ENCODE measurements at regions not wholly inside any gene's neighbourhood (a gene's known extent, or its start where the extent isn't known, plus 50 kb on each side); places are given as distances from the start of the nearest gene placed in this dataset.
A peak's percentile ranks its signal among the peaks of the same experiment; 100 is the strongest.
"Not testable (repeated sequence)": the region's sequence is repeated elsewhere in the genome, so short reads cannot be mapped to it uniquely, and the experiment has no call there.

DNA sequence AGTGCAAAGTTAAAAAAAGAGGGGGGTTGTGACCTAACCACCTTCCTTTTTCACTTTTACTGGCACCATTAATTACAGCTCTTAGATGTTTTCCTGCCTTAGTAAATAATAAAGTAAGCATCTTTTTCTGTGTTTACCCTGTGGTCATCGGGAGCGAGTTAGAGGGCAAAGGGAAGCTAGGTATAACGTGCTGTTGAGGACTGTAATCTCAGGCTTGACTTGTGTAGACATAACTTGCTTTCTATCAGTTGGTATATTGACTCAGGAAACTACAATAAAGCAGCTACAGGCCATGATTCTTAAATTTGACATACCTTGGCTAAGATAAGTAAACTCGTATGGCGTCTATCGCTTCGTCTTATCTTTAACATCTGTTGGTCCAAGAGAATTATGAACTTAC is 509.8 kb upstream of the CHD1 start:
- no peaks in the 10 kb centered on the region for H3K4me1 ChIP-seq (ENCODE audit: control insufficient read depth, insufficient read depth, low read length)
- no peaks in the 10 kb centered on the region for H3K27me3 ChIP-seq (ENCODE audit: control insufficient read depth, insufficient read depth)
- H3K9me3 ChIP-seq (ENCODE audit: control insufficient read depth, low read length), result no peaks in the 10 kb centered on the region
- no peak for ATAC-seq
- DNase-seq, result no peak
- intact Hi-C loops (cut with DNase I), result no loop called here
- no peak overlapping the region for H3K4me3 ChIP-seq (ENCODE audit: low read length)
- 87% methylated on average over 7 of the region's 7 CpGs for WGBS
- H3K27ac ChIP-seq (ENCODE audit: low read length), result no peak overlapping the region

DNA sequence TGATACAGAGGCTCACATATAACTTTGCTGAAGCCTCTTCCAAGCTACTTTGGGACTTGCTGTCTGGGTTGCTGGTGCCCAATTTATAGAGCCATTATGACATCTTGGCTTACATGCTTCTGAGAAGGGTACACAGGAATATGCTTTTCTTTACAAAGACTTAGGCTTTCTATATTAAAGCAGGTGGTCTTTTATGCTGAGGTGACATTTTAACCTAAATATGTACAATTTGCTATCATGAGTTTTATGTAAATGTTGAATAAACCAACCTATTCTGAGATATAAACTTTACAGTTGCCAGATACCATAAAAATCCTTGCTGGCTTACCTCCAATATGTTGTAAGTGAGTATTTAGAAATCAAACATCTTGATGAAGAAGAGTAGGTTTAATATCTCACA is 509.2 kb upstream of the CHD1 start:
- Histone ChIP-seq H3K27ac (ENCODE audit: low read length) (no peak overlapping the region), H3K27me3 (ENCODE audit: control insufficient read depth, insufficient read depth) (no peaks in the 10 kb centered on the region), H3K4me3 (ENCODE audit: low read length) (no peak overlapping the region), H3K4me1 (ENCODE audit: control insufficient read depth, insufficient read depth, low read length) (no peaks in the 10 kb centered on the region), H3K9me3 (ENCODE audit: control insufficient read depth, low read length) (no peaks in the 10 kb centered on the region)
- intact Hi-C loops (cut with DNase I), result no loop called here
- DNase-seq (no peak), ATAC-seq (no peak)

DNA sequence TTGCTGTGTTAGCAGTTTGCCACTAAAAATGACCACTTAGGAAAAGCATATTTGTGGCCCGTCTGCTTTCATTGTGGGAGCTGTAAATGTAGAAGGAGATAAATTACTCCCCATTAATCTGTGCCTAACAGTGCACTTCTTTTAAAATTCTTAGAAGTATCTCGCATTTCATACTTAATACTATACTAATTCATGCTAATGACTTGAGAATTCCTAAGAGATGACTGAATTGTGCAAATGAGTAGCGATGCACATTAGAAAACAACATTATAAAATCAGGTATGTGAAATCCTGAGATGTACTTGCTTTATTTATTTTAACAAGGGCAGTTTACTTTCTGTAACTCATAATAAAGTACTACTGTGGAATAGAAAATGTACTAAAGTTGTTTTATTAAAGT is 494.6 kb upstream of the CHD1 start:
- H3K27me3 ChIP-seq (ENCODE audit: control insufficient read depth, insufficient read depth); H3K9me3 ChIP-seq (ENCODE audit: control insufficient read depth, low read length); H3K4me1 ChIP-seq (ENCODE audit: control insufficient read depth, insufficient read depth, low read length); ATAC-seq; H3K27ac ChIP-seq (ENCODE audit: low read length); intact Hi-C loops (cut with DNase I); H3K4me3 ChIP-seq (ENCODE audit: low read length); DNase-seq: not testable (repeated sequence)
- no CpG with 5 or more reads among the region's 3 CpGs for WGBS

DNA sequence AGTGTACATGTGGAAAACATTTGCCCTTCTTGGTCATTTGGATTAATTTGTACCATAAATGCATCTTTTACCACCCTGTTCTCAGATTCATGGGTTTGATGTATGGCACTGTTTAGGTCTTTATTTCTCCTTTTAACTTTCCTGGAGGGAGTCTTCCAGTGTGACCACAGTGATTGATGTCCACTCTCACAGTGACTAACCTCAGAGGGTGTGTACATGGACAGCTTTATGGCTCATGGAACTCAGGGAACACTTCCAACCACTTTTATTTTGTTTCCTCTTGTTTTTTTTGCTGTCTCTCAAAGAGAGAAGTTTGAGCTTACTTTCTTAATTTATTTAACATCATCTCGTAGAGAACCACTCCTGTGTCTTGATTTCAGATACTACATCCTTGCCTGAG is 489.8 kb upstream of the CHD1 start:
- H3K27me3 ChIP-seq (ENCODE audit: control insufficient read depth, insufficient read depth); H3K27ac ChIP-seq (ENCODE audit: low read length); ATAC-seq; H3K4me1 ChIP-seq (ENCODE audit: control insufficient read depth, insufficient read depth, low read length); H3K9me3 ChIP-seq (ENCODE audit: control insufficient read depth, low read length); intact Hi-C loops (cut with DNase I); H3K4me3 ChIP-seq (ENCODE audit: low read length); DNase-seq: not testable (repeated sequence)
- WGBS, result 65% methylated on average over 1 of the region's 1 CpG

DNA sequence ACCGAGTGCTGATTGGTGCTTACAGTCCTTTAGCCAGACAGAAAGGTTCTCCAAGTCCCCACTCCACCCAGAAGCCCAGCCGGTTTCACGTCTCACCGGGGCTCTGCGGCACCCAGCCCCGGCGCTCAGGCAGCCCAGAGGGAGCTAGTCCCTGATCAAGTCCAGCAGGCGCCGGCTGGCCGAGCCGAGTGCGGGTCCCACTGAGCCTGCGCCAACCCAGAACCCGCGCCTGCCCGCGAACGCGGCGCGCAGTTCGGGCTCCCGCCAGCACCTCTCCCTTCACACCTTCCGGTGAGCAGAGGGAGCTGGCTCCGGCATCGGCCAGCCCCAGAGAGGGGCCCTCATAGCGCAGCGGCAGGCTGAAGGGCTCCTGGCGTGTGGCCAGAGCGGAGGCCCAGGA is 481.6 kb upstream of the CHD1 start:
- peak; percentile 16 to 33 for ATAC-seq
- H3K4me3 ChIP-seq (ENCODE audit: low read length); intact Hi-C loops (cut with DNase I); H3K9me3 ChIP-seq (ENCODE audit: control insufficient read depth, low read length); H3K4me1 ChIP-seq (ENCODE audit: control insufficient read depth, insufficient read depth, low read length); H3K27me3 ChIP-seq (ENCODE audit: control insufficient read depth, insufficient read depth); H3K27ac ChIP-seq (ENCODE audit: low read length): not testable (repeated sequence)
- DNase-seq, result peak in 2 of 3 donors; percentile 22 to 32
- WGBS, result 94% methylated on average over 22 of the region's 30 CpGs

DNA sequence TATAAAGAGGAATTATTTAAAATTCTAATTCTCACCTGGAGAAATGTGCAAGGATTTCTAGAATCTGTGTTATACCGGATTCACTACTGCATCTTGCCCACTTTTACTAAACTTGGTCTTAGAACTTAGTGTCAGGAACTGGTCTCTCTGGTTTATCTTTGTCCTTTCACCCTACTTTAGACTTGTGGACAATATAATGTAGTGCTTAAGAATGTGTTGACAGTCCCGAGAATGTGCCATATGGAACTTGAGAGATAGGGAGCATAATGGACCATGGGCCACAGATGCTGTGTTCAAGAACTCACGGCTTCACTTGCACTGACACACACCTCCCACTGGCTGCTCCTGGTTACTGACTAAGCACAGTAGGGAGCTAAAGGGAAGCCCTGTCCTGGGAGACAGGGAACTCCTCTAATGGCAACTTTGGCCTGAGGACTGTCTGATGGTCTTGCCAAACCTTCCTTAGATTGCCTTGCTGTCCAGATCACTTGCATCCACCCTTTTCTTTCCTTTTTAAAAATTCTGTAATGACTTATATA is 476.0 kb upstream of the CHD1 start:
- WGBS, result 40% methylated on average over 3 of the region's 3 CpGs
- H3K27ac ChIP-seq (ENCODE audit: low read length); DNase-seq; H3K4me3 ChIP-seq (ENCODE audit: low read length); H3K4me1 ChIP-seq (ENCODE audit: control insufficient read depth, insufficient read depth, low read length); intact Hi-C loops (cut with DNase I); H3K9me3 ChIP-seq (ENCODE audit: control insufficient read depth, low read length); H3K27me3 ChIP-seq (ENCODE audit: control insufficient read depth, insufficient read depth); ATAC-seq: not testable (repeated sequence)

DNA sequence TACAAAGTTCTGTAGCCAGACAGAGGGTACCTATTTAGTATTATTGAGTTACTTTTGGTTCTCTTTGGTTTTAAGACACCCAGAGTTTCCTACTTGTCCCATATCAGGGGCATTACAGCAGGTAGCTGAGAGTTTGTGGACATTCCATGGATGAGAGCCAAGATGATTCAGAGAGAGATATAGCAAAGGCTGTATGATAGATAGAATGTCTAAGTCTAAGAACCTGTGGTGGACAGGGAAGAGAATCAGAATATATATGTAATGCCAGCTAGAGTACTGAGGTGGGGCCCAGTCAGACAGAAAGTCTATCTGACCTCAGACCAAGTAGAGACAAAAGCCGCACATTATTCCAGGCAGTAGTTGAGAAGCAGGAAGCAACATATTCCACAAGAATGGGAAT is 471.8 kb upstream of the CHD1 start:
- ATAC-seq; H3K27ac ChIP-seq (ENCODE audit: low read length); H3K9me3 ChIP-seq (ENCODE audit: control insufficient read depth, low read length); H3K4me3 ChIP-seq (ENCODE audit: low read length); intact Hi-C loops (cut with DNase I); H3K27me3 ChIP-seq (ENCODE audit: control insufficient read depth, insufficient read depth); DNase-seq; H3K4me1 ChIP-seq (ENCODE audit: control insufficient read depth, insufficient read depth, low read length): not testable (repeated sequence)
- WGBS, result 85% methylated on average over 1 of the region's 1 CpG

DNA sequence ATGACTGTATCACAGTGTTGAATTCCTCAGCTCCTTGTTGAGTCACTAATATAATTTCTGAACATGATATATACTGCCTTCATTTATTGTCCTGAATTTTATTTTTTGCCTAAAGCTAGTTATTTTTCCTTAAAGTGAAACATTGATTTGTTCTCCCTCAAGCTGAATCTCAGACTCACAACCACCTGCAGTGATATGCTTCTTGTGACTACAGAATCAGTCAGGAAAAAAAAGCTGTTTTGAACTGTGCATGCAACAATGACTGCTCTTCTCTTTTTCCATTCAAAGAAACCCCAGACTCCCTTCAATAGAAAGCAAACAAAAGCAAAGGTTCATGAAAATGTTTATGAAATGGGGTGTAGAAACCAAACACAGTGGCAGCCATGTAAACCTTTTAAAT is 470.2 kb upstream of the CHD1 start:
- Histone ChIP-seq H3K4me1 (ENCODE audit: control insufficient read depth, insufficient read depth, low read length) (no peaks in the 10 kb centered on the region), H3K27me3 (ENCODE audit: control insufficient read depth, insufficient read depth) (no peaks in the 10 kb centered on the region), H3K9me3 (ENCODE audit: control insufficient read depth, low read length) (no peaks in the 10 kb centered on the region), H3K4me3 (ENCODE audit: low read length) (no peak overlapping the region), H3K27ac (ENCODE audit: low read length) (no peak overlapping the region)
- ATAC-seq (no peak), DNase-seq (no peak)
- intact Hi-C loops (cut with DNase I), result no loop called here

DNA sequence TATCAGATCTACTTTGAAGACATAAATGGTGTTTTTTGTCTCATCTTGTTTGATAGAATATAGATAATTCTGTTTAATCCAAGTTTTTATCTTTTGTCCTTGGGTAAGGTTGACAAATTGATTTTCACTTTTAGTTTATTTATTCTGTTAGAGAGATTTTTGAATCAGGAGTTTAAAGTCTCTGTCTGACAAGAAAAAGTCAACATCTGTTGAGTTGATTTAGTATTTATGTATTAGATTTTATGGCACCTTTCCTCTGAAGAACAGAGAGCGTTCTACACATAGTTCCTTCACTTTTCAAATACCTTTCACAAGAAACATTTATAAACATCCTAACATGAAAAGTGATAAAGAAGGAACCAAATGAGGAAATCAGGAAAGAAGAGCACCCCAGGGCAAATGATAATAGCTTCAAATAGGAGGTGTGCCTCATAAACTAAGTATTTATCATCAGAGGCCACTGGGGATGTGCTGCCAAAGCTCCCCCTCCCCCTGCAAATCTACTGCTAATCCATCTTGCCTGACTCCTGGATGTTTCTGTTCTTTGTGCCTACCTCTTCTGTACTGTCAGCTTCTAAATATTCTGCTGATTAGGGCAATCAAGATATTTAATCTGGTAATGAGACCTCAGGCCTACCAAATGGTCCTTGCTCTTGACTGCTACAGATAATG is 457.7 kb upstream of the CHD1 start:
- no peak for DNase-seq
- Histone ChIP-seq H3K9me3 (ENCODE audit: control insufficient read depth, low read length) (peaks cover 2% of the 10 kb centered on the region), H3K27ac (ENCODE audit: low read length) (no peak overlapping the region), H3K4me1 (ENCODE audit: control insufficient read depth, insufficient read depth, low read length) (no peaks in the 10 kb centered on the region), H3K27me3 (ENCODE audit: control insufficient read depth, insufficient read depth) (no peaks in the 10 kb centered on the region), H3K4me3 (ENCODE audit: low read length) (no peak overlapping the region)
- intact Hi-C loops (cut with DNase I), result no loop called here
- WGBS, result 76% methylated on average over 1 of the region's 1 CpG
- no peak for ATAC-seq

DNA sequence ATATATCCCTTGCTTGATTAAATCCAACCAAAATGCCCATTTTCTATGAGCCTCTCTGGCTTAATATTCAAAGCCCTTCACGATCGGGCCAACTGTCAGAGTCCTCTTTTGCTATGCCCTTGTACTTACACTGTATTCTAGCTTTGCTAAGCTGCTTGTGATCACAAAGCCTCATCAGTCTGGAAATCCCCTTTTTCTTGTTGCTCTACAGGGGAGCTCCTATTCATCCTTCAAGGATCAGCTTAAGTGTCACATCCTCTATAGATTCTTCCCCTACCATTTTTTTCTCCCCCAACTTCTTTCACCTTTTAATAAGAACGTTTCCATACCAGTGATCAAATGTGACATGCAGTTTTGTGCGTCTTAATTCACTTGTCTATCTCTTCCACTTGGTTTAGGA is 450.4 kb upstream of the CHD1 start:
- intact Hi-C loops (cut with DNase I), result no loop called here
- WGBS, result 67% methylated on average over 4 of the region's 4 CpGs
- Histone ChIP-seq H3K4me1 (ENCODE audit: control insufficient read depth, insufficient read depth, low read length) (no peaks in the 10 kb centered on the region), H3K4me3 (ENCODE audit: low read length) (no peak overlapping the region), H3K27me3 (ENCODE audit: control insufficient read depth, insufficient read depth) (no peaks in the 10 kb centered on the region), H3K27ac (ENCODE audit: low read length) (no peak overlapping the region), H3K9me3 (ENCODE audit: control insufficient read depth, low read length) (peaks cover 2% of the 10 kb centered on the region)
- ATAC-seq (no peak), DNase-seq (no peak)

DNA sequence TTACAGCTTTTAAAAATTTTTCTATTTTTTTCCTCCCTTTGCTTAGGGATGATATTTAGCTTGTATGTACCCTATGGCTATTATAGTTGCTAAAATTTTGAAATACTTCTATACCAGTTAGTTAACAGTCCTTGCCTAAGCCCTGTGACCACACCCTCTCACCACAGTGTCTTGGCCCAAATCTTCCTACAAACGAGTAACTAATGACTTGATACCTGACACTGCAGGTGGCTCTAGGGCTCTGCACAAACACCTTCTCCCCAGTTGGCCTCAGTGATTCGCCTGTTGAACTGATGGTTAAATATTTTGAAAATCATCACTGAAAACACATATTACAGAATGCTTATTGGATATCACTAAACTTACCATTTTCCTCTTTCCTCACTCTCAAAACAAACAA is 449.6 kb upstream of the CHD1 start:
- 41% methylated on average over 2 of the region's 2 CpGs for WGBS

More for the DNA sequence above, 449.6 kb upstream of the CHD1 start:
- DNase-seq (no peak), ATAC-seq (no peak)
- H3K4me1 ChIP-seq (ENCODE audit: control insufficient read depth, insufficient read depth, low read length), result no peaks in the 10 kb centered on the region
- H3K9me3 ChIP-seq (ENCODE audit: control insufficient read depth, low read length), result peaks cover 2% of the 10 kb centered on the region
- H3K27ac ChIP-seq (ENCODE audit: low read length), result no peak overlapping the region
- intact Hi-C loops (cut with DNase I), result no loop called here
- H3K4me3 ChIP-seq (ENCODE audit: low read length), result no peak overlapping the region
- H3K27me3 ChIP-seq (ENCODE audit: control insufficient read depth, insufficient read depth), result no peaks in the 10 kb centered on the region

Data from right cardiac atrium (tissue), 5 donors.